ENCODE measurements at regions not wholly inside any gene's neighbourhood (a gene's known extent, or its start where the extent isn't known, plus 50 kb on each side); places are given as distances from the start of the nearest gene placed in this dataset.

DNA sequence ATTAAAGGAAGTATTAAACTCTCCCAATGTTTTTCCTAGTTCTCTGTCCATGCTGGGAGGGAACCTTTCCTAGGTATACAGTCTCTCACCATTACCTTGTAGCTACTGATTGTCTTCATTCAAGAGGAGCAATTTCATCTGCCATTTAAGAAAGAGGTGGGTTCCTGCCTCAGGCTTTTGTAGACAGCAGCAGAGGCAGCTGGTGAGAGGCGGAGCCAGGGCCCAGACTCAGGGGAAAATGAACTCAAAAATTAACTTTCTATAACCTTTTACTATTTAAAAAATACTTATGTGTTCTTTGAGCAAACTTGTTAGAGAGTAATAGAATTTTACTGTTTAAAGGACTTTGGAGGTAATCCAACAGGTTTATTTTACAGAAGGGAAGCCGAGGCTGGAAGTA lies 133.0 kb downstream of the SNX19 start:
- DNase-seq (ENCODE audit: low read depth): no peak
- H3K4me3 ChIP-seq (ENCODE audit: low read length): no peak overlapping the region

DNA sequence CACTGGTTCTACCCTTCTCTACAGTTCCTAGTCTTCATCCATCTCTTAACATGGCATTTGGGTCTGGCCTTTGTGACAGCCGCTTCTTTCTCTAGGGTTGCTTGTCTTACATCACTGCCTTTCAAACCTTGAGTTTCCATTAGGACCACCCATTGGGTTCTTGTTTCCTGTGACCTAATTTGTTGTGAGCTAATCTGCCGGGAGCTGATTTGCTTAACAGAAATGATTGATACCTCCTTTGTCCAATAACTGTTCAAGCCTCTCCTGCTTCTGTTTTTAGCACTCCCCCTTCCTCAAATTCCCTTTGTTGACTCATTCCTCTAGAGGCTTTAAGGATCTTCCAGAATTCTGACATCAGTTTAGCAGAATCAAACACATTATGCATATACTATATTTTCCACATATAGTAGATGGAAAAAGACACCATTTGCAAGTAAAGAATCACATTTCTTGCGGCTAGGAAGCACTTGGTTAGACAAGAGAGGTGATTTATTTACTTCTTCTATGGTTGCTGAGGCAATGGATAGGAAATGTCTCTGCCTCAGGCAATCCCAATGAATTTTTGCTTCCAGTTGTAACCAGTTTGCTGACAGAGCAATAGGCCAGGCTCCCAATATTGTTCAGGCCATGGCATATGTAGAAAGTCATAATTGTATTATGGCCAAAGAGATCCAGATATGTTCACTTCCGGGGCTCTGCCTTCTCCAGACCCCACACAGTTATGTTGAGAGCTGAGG lies 130.7 kb downstream of the SNX19 start:
- no peak overlapping the region for H3K4me3 ChIP-seq (ENCODE audit: low read length)
- peak; percentile 53 for DNase-seq (ENCODE audit: low read depth)

More for the DNA sequence above, 133.0 kb downstream of the SNX19 start:
- TF ChIP-seq, protein P1, sequence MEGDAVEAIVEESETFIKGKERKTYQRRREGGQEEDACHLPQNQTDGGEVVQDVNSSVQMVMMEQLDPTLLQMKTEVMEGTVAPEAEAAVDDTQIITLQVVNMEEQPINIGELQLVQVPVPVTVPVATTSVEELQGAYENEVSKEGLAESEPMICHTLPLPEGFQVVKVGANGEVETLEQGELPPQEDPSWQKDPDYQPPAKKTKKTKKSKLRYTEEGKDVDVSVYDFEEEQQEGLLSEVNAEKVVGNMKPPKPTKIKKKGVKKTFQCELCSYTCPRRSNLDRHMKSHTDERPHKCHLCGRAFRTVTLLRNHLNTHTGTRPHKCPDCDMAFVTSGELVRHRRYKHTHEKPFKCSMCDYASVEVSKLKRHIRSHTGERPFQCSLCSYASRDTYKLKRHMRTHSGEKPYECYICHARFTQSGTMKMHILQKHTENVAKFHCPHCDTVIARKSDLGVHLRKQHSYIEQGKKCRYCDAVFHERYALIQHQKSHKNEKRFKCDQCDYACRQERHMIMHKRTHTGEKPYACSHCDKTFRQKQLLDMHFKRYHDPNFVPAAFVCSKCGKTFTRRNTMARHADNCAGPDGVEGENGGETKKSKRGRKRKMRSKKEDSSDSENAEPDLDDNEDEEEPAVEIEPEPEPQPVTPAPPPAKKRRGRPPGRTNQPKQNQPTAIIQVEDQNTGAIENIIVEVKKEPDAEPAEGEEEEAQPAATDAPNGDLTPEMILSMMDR (conservative IDR thresholded peaks at IDR 0.05; ENCODE audit: low read length): no peak

DNA sequence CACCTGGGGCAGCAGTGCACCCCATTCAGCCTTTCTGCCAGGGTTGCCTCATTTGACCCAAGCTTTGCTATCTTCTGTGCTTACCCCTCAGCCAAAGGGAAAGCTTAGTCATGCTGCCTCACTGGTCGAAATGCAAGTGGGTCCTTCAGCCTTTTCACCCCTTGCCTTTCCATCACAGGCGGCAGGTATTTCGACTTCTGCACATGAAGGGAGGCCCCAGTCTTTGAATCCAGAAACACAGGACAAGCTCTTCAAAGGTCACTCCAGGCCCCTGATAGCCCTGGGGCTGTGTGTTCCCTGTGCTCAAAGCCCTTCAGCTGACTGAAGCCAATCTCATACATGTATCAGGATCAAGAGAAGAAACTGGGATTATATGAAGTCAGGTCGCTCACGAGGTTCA lies 129.7 kb downstream of the SNX19 start:
- no peak for DNase-seq (ENCODE audit: low read depth)
- TF ChIP-seq, protein P1 (conservative IDR thresholded peaks at IDR 0.05; ENCODE audit: low read length): no peak

More for the DNA sequence above, 130.7 kb downstream of the SNX19 start:
- TF ChIP-seq, protein P1 (conservative IDR thresholded peaks at IDR 0.05; ENCODE audit: low read length): no peak

DNA sequence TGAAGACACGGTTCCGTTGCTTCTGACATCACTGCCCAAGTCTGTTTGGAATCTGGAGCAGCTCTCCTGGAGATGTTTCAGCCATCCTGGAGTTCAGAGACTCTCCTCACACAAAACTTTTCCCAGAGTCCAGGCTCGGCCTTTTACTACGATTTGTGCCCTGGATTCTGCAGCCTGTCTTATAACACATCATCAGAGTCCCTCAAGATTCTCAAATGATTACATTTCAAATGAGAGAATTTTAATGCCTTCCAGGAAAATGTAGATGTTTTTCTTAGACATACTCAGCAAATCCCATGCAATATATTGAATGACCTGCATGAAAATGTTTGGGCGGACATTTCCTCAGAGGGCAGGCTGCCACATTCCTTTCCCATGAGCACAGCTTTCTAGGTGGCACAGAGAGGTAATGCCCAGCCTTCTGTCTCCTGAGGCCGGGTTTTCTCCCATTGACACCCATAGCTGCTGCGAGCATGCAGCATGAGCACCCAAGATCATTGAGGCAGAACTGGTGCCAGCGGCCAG lies 129.1 kb downstream of the SNX19 start:
- peak; percentile 34 for DNase-seq (ENCODE audit: low read depth)
- TF ChIP-seq, protein P1 (conservative IDR thresholded peaks at IDR 0.05; ENCODE audit: low read length): no peak
- H3K4me3 ChIP-seq (ENCODE audit: low read length): no peak overlapping the region

More for the DNA sequence above, 129.7 kb downstream of the SNX19 start:
- no peak overlapping the region for H3K4me3 ChIP-seq (ENCODE audit: low read length)

DNA sequence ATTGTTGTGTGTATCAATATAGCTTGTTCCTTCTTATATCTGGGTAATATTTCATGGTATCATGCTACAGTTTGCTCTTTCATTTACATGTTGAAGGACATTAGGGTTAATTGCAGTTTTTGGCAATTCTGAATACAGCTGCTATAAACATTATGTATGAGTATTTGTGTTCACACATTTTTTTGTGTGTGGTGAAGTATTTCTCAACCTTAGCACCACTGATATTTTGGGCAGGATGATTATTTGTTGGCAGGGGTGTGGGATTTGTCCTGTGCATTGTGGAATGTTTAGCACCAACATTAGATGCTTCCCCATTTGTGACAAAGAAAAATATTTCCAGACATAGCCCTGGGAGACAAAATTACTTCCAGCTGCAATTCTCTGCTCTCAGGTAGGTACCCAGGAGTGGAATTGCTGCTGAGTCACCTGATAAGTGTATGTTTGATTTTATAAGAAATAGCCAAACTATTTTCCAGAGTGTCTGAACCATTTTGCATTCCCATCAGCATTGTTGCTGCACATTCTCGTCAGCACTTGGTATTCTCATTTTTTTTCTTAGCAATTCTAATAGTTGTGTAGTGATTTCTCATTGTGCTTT lies 128.2 kb downstream of the SNX19 start:
- TF ChIP-seq, protein P1 (conservative IDR thresholded peaks at IDR 0.05; ENCODE audit: low read length): no peak
- DNase-seq (ENCODE audit: low read depth): peak; percentile 58
- H3K4me3 ChIP-seq (ENCODE audit: low read length): no peak overlapping the region

GRCh38 chr11:130789056-130789640 lies 127.1 kb downstream of the SNX19 start:
- no peak overlapping the region for H3K4me3 ChIP-seq (ENCODE audit: low read length)
- DNase-seq (ENCODE audit: low read depth): no peak
- TF ChIP-seq, protein P1 (conservative IDR thresholded peaks at IDR 0.05; ENCODE audit: low read length): no peak

Data from AG10803 (cell line).